NCI-H1105 treated with DMSO at 0.1 percent for 48 hours (cell line): ENCODE measurements at regions not wholly inside any gene's neighbourhood (a gene's known extent, or its start where the extent isn't known, plus 50 kb on each side); places are given as distances from the start of the nearest gene placed in this dataset.

Experiments used
- DNase-seq: peaks from one replicate; lab custom pipeline; 2025; lab: John Stamatoyannopoulos, UW

DNA sequence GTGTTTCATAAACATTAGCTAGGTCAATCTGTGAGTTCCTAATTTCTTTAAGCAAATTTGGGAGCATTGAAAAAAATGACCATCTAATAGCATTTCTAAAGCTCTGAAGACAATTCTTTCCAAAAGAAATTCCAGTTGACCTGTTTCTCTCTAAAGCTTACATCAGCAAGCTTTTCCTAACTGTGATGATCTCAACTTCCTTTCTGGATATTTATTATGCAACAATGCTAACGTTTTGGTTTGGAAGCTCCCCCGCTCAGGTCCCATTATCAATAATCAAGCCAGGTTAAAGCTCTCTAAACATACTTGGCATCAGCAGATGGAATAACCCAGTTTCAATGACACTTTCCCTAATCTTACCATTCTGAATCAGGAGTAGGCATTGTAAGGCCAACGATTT is 196.3 kb upstream of the TANK start:
- no peak for DNase-seq

DNA sequence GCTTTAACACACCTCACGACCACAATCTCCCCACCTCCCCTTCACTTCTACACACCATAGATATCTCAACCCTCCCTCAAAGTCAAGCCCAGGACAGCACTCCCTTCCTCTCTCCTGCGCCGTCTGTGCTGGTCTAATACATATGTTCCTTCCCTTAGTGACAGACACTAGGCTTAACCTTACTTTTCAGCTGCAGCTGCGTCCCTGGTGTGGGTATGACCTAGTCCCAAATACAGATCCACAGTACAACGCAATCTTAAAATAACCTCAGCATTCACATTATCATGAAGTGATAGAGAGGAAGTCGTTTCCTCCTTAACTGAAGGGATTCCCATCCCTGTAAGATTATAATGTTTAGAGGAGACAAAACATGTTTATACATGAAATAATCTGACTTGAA is 192.7 kb upstream of the TANK start:
- DNase-seq: no peak

DNA sequence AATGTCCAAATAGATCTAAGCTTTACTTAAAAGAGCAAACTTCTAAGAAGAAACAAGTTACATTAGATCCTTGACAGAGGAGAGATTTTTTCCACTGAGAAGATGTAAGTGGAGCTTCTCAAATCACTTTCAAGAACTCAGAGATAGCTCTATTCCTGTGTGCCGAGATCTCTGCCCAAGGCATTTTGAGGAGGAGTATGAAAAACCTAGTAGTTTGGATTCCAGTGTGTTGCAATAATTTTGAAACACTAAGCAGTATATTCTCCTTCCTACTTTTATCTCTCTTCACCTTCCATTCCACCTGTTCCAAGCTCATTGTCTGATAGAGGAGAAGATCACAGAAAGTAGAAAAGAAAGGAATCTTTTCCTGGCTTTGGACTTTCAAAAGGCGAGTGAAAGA is 192.0 kb upstream of the TANK start:
- DNase-seq: no peak

DNA sequence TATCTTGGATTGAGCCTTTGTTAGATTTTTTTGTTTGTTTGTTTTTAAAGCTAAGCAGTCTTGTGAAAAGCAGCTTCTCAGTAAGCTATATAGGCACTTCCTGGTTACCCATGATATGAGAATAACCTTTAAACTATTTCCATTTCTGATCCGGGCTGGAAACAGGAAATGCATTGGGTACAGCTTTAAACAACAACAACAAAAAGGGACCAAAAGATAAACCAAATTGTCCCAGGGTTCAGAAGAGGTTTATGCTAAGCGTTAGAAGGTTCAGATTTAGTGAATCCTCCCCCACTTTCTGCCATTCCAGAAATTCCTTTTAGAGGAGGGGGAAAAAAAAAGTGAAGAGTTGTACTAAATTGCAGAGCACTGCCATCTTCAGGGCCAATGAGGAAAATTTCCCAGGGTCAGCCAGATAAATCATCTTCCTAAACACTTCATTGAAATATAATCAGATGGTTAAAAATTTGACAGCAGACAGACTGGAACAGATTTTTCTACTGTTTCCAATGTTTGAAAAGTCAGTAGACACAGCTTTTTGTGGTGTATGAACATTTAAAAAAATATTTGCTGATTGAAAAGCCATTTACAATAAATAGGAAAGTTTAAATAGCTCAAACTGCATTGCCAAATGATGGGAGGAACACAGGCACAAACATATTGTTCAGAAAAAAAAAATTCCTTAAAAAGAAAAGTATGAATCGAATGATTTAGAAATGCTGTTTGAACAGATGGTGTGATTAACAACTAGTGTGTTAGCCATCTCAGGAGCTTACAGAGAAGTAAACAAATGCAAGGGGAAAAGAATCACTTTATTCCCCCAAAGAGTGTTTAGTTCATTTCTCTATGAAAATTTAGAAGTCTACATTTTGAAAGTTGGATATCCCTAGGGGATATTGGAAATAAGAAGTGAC is 189.9 kb upstream of the TANK start:
- peak; percentile 20 for DNase-seq

DNA sequence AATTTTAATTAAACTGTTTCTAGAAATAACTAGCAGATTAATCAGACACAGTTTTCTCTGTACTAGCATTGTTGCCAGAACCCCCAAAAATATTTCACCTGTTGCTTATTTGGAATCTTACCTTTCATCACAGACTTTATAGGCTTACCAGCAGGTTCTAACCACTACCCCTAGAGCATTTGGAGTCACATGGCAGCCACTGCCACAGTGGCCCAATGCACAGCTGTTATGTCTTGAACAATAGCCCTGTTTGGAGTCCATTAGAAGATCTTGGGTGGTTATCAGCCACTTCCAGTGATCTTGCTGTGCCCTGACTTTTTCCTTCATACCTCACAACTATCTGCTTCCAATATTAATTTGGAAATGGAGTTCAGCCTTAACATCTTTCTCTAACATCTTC is 186.2 kb upstream of the TANK start:
- no peak for DNase-seq

DNA sequence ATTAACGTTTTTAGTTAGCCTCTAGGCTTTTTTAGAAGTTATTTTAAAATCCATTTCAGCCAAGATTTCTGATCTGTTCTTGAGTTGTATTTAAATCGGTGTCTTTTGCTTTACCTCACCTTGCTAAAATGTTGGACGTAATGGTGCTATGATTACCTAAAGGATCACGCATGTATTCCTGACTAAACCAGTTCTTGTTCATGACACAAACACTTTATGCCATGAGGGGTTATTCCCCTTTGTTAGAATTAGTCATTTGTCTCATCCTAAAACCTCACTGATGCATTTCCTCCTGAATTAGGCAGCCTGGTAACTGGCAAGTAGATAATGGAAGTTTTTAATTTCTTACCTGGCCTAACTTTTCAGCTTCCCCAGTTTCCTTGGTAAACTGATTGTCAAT is 185.4 kb upstream of the TANK start:
- no peak for DNase-seq

DNA sequence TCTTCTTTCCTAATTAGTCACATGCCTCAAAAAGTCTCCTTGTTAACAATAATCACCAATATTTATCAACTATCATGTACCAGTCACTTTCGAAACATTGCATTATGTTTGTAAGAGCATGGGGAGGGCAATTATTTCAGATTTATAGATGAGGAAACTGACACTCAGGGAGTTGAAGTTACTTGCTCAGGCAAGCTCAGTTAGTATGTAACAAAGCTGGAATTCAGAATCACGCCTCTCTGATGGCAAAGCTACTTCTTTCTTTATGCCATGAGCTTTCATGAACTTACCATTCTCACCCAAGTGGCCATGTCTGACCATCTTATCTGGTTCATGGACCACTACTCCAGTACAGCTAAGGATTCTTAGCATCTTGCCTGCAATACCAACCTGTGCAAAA is 183.4 kb upstream of the TANK start:
- no peak for DNase-seq

DNA sequence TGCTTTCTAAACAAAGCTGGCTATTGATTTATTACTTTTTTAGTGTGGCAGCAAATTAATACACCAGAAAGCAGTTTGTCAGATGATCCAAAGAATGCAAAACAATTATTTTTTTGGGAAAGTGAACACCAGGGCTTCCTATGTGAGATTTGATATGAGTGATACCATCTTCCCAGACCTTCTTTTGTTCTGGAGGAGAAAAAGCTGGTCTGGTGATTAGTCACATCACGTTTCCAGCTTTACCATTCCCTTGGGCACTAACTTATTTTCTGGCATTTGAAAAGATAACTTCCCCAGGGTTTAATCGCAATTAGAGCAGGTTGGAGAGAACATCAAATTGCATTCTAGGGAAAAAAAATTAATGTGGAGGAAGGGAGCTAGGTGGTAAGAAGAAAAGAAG is 182.9 kb upstream of the TANK start:
- DNase-seq: no peak

DNA sequence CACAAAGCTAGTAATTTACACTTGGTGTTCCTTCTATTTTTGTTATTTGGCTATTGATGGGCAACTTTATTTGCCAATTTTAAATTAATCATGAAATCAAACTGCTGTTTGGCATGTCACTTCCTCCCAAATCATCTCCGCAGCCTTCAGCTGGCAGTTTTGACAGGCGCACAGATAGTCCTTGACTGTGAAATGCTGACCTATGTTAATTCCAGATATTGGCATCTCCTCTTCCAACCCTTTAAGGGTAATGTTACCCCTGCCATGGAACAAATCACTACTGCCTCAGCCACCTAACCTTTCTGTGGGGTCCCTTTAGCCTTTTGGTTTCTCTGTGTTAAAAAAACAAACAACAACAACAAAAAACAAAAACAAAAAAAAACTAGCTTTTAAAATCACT is 182.4 kb upstream of the TANK start:
- no peak for DNase-seq

DNA sequence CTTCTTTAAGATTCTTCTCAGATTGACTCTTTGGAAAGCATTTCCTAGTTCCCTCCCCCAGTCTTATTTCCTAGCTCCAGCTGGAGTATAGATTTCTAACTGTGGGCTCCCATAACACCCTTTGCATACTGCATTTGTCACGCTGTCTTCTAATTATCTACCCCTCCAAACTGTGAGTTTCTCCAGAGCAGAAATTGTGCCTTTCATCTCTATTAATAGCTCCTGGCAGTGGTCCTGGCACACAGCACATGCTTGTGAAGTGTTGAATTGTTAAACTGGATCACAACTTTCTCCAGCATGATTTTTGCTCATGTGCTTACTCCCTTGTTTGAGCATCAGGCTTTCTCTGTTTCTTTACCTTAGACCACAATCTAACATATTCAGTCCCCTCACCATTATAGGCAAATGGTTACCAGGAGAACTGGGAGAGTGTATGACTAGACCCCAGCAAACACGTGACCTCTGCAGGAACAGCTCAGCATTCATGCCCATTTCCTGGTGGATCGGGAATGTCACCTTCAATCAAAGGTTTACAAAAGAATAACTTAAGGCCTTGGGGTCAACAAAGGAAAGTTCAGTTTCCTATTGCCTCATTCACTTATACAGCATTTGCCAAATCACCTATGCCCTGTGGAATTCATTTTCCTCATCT is 175.7 kb upstream of the TANK start:
- DNase-seq: no peak

DNA sequence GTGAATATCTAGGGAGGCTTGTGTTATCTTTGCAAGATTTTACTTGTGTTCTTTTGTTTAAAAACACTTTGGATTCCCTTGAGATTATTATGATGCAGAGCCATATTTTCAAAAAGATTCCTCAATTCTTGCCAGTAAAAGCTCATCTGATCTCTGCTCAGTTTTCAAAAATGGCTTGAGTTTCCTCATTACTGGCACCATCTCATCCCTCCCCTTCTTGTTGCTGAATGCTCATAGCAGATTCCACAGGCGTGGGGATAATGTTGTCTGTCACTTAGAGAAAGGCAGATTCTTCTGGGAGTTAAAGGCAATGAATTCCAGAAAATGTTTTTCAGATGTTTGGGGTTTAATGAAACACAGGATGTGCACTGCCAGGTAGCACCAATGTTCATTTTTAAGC is 170.4 kb upstream of the TANK start:
- DNase-seq: no peak

DNA sequence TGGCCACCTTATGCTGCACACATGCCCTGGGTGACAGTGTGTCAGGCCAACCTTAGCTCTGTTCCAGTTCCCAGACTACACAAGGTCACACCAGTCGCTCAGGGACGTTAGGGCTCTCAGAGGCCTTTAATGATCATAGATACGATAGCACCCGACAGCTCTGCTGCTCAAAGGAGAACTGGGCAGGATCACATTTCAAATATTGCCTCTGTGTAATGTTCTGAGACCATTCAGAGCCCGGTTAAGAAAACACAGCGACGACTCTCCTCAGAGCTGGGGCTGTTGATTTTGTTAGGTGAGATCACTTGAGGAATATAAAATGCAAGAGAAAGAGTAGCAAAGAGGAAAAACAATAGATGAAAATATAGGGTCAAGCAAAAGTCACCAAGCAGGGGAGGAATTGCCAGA is 166.6 kb upstream of the TANK start:
- DNase-seq: no peak

DNA sequence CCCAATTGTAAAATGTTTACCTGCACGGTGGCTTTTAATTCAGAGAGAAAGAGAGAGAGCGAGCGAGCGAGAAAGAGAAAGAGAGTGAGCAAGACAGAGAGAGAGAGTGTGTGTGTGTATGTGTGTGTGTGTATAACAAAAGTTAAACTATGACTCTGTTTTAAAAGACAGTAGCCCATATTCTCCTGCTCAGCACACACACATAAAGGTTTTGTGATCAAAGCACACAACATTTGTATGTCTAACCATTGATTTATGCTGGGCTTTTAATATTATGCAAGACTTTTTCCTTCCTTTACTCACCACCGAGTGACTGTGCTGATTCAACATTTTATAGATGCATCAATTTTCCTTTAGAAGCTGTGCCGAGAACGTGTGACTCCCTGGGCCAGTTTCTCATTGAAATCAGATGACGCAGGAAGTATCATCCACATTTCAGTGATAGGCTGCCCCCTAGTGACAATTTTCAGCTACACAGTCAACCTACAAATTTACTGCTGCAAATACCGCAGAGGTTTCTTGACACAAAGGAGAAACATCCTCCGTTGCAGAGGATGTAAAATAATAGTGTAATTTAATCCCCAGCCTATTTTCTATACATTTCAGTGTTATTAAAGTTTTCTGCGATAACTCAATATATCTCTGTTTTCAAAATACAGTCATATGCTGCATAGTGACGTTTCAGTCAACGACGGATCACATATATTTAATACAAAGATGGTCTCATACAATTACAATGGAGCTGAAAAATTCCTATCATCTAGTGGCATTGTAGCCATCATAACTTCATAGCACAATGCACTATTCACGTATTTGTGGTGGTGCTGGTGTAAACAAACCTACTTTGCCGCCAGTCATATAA is 165.9 kb upstream of the TANK start:
- peak; percentile 55 for DNase-seq

DNA sequence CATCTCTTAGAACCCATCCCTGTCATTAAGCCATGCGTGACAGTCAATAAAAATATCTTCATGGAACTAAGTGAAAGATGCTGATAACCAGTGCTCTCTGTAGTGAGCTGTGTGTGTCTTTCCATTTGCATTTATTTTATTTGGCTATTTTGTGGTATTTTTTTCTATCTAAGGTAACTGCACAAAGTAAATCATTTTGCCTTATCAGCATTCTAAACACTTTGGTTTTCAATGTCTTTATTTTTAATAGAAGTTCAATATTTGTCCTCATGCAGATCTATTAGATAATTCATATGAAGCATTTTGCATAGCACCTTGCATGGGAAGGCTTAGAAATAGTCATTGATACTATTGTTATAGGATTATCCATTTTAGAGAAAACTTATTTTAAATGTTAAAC is 163.6 kb upstream of the TANK start:
- no peak for DNase-seq

DNA sequence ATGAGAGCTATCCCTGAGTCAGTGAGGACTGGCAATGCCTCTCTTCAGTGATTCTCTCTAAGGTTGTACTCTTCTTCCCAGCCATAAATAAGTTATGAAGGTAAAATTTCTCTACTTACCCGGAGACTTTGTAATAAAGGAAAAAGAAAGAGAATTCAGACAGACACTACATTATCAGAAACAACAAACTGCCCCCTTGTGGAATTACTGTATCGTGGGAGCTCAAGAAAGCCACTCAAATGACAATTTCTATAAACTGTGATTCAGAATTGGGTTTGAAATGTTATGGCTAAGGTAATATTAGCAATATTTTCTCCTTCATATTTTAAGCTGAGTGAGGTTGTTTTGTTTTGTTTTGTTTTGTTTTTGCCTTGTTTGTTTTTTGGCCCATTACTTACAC is 155.8 kb upstream of the TANK start:
- no peak for DNase-seq

DNA sequence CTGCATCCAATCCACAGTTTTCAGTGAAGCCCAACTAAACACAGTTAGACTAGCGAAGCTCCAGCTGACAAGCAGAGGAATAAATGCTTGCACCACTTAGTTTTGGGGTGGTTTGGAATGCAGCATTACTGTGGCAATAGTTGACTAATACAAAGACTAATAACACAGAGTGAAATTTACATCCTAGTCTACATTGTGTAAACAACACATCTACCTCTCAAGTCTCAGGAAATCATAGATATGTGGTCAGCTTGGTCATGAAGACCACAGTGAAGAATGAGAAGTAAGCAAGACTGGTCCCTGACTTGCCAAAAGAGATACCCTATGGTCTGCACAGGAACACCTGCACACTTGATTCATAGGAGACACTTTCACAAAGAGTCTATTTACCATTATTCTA is 155.1 kb upstream of the TANK start:
- DNase-seq: no peak

DNA sequence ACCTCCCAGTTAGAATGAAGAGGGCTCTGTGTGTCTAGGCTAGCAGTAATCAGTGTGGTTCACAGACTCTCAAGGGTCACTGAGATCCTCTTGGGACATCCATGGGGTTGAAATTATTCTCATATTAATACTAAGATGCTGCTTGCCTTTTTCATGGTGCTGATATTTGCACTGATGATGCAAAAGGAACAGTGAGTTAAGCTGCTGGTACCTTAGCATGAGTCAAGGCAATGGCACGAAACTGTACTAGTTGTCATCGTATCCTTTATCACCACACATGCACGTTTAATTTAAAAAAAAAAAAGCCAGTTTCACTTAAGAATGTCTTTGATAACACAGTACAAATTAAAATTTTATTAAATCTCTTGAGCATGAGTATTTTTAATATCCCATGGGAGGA is 151.9 kb upstream of the TANK start:
- no peak for DNase-seq

DNA sequence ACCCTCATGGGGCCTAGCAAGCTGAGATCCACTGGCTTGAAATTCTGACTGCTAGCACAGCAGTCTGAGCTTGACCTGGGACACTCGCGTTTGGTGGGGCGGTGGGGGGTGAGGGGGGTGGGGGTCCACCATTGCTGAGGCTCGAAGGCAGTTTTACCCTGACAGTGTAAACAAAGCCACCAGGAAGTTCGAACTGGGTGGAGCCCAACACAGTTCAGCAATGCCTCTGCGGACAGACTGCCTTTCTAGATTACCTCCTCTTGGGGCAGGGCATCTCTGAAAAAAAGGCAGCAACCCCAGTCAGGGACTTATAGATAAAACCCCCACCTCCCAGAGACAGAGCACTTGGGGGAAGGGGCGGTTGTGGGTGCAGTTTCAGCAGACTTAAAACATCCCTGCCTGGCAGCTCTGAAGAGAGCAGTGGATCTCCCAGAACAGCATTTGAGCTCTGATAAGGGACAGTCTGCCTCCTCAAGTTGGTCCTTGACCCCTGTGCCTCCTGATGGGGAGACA is 149.7 kb upstream of the TANK start:
- no peak for DNase-seq

DNA sequence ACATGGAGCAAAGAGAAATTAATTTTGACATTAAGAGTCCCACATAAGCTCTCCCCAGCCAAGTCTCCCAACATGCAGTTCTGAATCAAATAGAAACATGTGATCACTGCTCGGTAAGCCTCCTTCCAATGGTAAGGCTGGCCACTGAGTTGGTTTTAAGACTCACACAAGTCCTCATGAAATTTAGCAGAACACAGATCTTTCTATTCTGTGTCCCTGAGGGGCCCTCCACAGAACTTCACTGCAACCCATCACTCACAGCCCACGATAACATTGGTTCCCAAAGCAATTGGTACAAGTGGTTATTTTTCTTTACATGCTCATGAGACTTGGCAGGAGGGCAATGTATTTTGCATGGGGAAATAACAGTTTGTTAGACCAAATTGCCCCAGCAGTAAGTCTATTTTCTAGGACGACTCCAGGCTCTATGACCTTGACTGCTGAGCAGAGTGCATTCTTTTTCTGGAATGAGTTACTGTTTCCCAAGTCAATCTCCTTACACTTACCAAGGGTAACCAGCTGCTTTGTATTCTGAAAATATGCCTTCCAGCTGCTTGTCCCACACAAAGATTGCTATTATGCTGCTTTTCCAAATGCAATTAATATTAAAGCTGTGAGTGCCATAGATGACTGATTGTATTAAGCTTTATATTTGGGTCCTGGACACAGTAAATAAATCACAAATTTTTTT is 142.3 kb upstream of the TANK start:
- no peak for DNase-seq

DNA sequence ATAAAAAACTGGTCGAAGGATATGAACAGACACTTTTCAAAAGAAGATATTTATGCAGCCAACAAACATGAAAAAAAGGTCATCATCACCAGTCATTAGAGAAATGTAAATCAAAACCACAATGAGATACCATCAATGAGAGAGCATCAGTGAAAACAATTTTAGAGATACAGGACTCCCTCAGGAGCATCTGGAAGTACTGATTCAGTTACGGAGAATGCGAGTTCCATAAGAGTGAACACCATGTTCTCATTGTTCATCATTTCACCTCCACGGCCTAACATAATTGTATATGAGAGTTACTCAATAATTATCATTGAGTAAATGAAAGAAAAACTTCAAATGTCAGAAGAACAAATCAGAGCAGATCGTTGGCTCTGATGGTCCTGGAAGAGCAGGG is 140.9 kb upstream of the TANK start:
- DNase-seq: no peak

DNA sequence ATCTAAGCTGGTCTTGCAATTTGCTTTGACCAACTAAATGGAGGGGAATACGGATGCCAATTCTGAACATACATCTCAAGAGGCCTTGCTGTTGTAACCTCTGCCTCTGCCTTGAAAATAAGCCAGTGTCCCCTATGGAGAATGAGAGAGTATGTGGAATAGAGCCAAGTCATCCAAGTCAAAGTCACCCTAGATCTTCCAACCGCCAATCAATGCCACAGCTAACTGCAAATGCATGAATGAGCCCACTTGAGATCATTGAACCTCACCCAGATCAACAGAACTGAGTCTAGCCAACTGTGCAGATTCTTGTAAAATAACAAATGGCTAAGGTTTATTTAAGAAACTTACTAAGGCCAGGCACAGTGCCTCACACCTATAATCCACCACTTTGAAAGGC is 139.8 kb upstream of the TANK start:
- no peak for DNase-seq

DNA sequence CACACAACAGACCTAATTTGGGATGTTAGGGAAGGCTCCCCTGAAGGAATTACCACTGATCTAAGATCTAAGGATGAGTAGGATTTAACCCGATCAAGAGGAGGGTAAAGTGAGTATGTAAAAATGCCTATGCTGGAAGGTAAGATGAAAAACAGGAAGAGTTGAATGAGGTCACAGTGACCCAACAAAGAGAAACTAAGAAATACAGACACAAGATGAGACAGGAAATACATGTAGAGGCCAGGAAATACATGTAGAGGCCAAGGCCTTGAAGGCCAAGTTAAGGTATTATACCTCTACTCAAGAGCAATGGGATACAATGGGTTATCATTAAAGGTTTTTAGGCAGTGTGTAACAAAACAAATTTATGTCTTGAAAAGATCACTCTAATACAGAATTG is 131.6 kb upstream of the TANK start:
- no peak for DNase-seq
